ENCODE measurements at regions not wholly inside any gene's neighbourhood (a gene's known extent, or its start where the extent isn't known, plus 50 kb on each side); places are given as distances from the start of the nearest gene placed in this dataset.

DNA sequence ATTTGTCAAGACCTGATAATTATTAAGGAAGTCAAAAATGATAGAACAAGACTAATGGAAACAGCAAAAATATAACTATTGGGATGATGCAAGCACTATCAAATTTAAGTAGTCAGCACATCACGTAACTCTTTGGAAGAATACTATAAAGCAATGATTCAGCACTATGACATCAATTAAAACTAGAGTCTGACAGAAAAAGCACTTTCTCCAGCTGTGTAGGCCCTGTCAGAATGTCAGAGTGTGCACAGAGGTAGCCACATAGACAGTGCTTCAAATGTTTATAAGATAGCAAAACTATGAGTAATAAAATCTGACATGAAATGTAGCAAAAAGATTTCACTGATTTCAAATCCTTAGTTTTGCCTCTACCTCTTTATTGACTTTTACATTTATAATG, 1226.6 kb upstream of the ADGRL3 start:
- TF ChIP-seq POLR2AphosphoS5 (IDR thresholded peaks at IDR 0.05; ENCODE audit: low read depth, low read length) = no peak
- TF ChIP-seq, protein P1, sequence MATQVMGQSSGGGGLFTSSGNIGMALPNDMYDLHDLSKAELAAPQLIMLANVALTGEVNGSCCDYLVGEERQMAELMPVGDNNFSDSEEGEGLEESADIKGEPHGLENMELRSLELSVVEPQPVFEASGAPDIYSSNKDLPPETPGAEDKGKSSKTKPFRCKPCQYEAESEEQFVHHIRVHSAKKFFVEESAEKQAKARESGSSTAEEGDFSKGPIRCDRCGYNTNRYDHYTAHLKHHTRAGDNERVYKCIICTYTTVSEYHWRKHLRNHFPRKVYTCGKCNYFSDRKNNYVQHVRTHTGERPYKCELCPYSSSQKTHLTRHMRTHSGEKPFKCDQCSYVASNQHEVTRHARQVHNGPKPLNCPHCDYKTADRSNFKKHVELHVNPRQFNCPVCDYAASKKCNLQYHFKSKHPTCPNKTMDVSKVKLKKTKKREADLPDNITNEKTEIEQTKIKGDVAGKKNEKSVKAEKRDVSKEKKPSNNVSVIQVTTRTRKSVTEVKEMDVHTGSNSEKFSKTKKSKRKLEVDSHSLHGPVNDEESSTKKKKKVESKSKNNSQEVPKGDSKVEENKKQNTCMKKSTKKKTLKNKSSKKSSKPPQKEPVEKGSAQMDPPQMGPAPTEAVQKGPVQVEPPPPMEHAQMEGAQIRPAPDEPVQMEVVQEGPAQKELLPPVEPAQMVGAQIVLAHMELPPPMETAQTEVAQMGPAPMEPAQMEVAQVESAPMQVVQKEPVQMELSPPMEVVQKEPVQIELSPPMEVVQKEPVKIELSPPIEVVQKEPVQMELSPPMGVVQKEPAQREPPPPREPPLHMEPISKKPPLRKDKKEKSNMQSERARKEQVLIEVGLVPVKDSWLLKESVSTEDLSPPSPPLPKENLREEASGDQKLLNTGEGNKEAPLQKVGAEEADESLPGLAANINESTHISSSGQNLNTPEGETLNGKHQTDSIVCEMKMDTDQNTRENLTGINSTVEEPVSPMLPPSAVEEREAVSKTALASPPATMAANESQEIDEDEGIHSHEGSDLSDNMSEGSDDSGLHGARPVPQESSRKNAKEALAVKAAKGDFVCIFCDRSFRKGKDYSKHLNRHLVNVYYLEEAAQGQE (IDR thresholded peaks at IDR 0.05; ENCODE audit: insufficient read depth in 1 of 2, low read depth in 2 of 2, low read length in 2 of 2) = no peak
- TF ChIP-seq SIN3A (IDR thresholded peaks at IDR 0.05; ENCODE audit: borderline replicate concordance, insufficient read depth, low read length) = no peak
- TF ChIP-seq TAF1 (IDR thresholded peaks at IDR 0.05; ENCODE audit: borderline replicate concordance, insufficient read depth, low read length) = no peak
- no peak for TF ChIP-seq FOXP2 (optimal IDR thresholded peaks at IDR 0.05; ENCODE audit: borderline replicate concordance, extremely low read depth, extremely low read length, insufficient read depth)

GRCh38 chr4:59979061-59979460, 1221.1 kb upstream of the ADGRL3 start:
- no peak for TF ChIP-seq POLR2AphosphoS5 (IDR thresholded peaks at IDR 0.05; ENCODE audit: low read depth, low read length)
- TF ChIP-seq SIN3A (IDR thresholded peaks at IDR 0.05; ENCODE audit: borderline replicate concordance, insufficient read depth, low read length) = no peak
- TF ChIP-seq FOXP2 (optimal IDR thresholded peaks at IDR 0.05; ENCODE audit: borderline replicate concordance, extremely low read depth, extremely low read length, insufficient read depth) = no peak
- TF ChIP-seq TAF1 (IDR thresholded peaks at IDR 0.05; ENCODE audit: borderline replicate concordance, insufficient read depth, low read length) = no peak
- TF ChIP-seq, protein P1 (IDR thresholded peaks at IDR 0.05; ENCODE audit: insufficient read depth in 1 of 2, low read depth in 2 of 2, low read length in 2 of 2) = no peak

GRCh38 chr4:59983852-59984251, 1216.3 kb upstream of the ADGRL3 start:
- no peak for TF ChIP-seq POLR2AphosphoS5 (IDR thresholded peaks at IDR 0.05; ENCODE audit: low read depth, low read length)
- TF ChIP-seq SIN3A (IDR thresholded peaks at IDR 0.05; ENCODE audit: borderline replicate concordance, insufficient read depth, low read length) = no peak
- TF ChIP-seq FOXP2 (optimal IDR thresholded peaks at IDR 0.05; ENCODE audit: borderline replicate concordance, extremely low read depth, extremely low read length, insufficient read depth) = no peak
- TF ChIP-seq, protein P1 (IDR thresholded peaks at IDR 0.05; ENCODE audit: insufficient read depth in 1 of 2, low read depth in 2 of 2, low read length in 2 of 2) = no peak
- TF ChIP-seq TAF1 (IDR thresholded peaks at IDR 0.05; ENCODE audit: borderline replicate concordance, insufficient read depth, low read length) = no peak

GRCh38 chr4:59987289-59987688, 1212.8 kb upstream of the ADGRL3 start:
- TF ChIP-seq, protein P1 (IDR thresholded peaks at IDR 0.05; ENCODE audit: insufficient read depth in 1 of 2, low read depth in 2 of 2, low read length in 2 of 2) = no peak
- TF ChIP-seq FOXP2 (optimal IDR thresholded peaks at IDR 0.05; ENCODE audit: borderline replicate concordance, extremely low read depth, extremely low read length, insufficient read depth) (no peak), SIN3A (IDR thresholded peaks at IDR 0.05; ENCODE audit: borderline replicate concordance, insufficient read depth, low read length) (no peak), POLR2AphosphoS5 (IDR thresholded peaks at IDR 0.05; ENCODE audit: low read depth, low read length) (no peak), TAF1 (IDR thresholded peaks at IDR 0.05; ENCODE audit: borderline replicate concordance, insufficient read depth, low read length) (no peak)

GRCh38 chr4:59994118-59994517, 1206.0 kb upstream of the ADGRL3 start:
- TF ChIP-seq, protein P1 (IDR thresholded peaks at IDR 0.05; ENCODE audit: insufficient read depth in 1 of 2, low read depth in 2 of 2, low read length in 2 of 2) = no peak
- TF ChIP-seq FOXP2 (optimal IDR thresholded peaks at IDR 0.05; ENCODE audit: borderline replicate concordance, extremely low read depth, extremely low read length, insufficient read depth) (no peak), TAF1 (IDR thresholded peaks at IDR 0.05; ENCODE audit: borderline replicate concordance, insufficient read depth, low read length) (no peak), POLR2AphosphoS5 (IDR thresholded peaks at IDR 0.05; ENCODE audit: low read depth, low read length) (no peak), SIN3A (IDR thresholded peaks at IDR 0.05; ENCODE audit: borderline replicate concordance, insufficient read depth, low read length) (no peak)

Measured in PFSK-1 (cell line).